GM18505 (cell line): ENCODE measurements at regions not wholly inside any gene's neighbourhood (a gene's known extent, or its start where the extent isn't known, plus 50 kb on each side); places are given as distances from the start of the nearest gene placed in this dataset.

Experiments
- ATAC-seq: cut with Tn5 transposase; IDR thresholded peaks from one replicate; pipeline ENCODE4 v1.9.1; 2021; ENCODE audit not compliant: unreplicated experiment
- POLR2A ChIP-seq: IDR thresholded peaks from 4 replicates; pipeline ENCODE4 v1.6.1; 2011; ENCODE audit warnings: borderline replicate concordance; ENCODE audit not compliant: insufficient read depth, insufficient read length; ENCODE audit errors: extremely low read depth

GRCh38 chr5:103668281-103668680 lies 105.7 kb upstream of the NUDT12 start:
- TF ChIP-seq POLR2A, result no peak

GRCh38 chr5:103667068-103667467 lies 104.5 kb upstream of the NUDT12 start:
- no peak for TF ChIP-seq POLR2A
- ATAC-seq, result no peak

More at GRCh38 chr5:103668281-103668680, 105.7 kb upstream of the NUDT12 start:
- no peak for ATAC-seq

GRCh38 chr5:103657301-103657700 lies 94.7 kb upstream of the NUDT12 start:
- ATAC-seq, result no peak
- TF ChIP-seq POLR2A, result no peak

GRCh38 chr5:103648086-103648485 lies 85.5 kb upstream of the NUDT12 start:
- TF ChIP-seq POLR2A, result no peak
- ATAC-seq, result no peak

- no peak for TF ChIP-seq POLR2A
- ATAC-seq, result no peak
These were observed 84.4 kb upstream of the NUDT12 start for GRCh38 chr5:103646698-103647614.

GRCh38 chr5:103645816-103646215 lies 83.2 kb upstream of the NUDT12 start:
- no peak for ATAC-seq
- no peak for TF ChIP-seq POLR2A

- no peak for TF ChIP-seq POLR2A
- ATAC-seq, result no peak
These were observed 76.4 kb upstream of the NUDT12 start for GRCh38 chr5:103638979-103639378.

GRCh38 chr5:103624675-103625074 lies 62.1 kb upstream of the NUDT12 start:
- ATAC-seq, result no peak
- no peak for TF ChIP-seq POLR2A

GRCh38 chr5:103624035-103624480 lies 61.5 kb upstream of the NUDT12 start:
- TF ChIP-seq POLR2A, result no peak
- no peak for ATAC-seq

GRCh38 chr5:103623425-103623824 lies 60.8 kb upstream of the NUDT12 start:
- TF ChIP-seq POLR2A, result no peak
- no peak for ATAC-seq

GRCh38 chr5:103621548-103621930 lies 59.0 kb upstream of the NUDT12 start:
- TF ChIP-seq POLR2A, result no peak
- ATAC-seq, result no peak

GRCh38 chr5:103620851-103621547 lies 58.4 kb upstream of the NUDT12 start:
- no peak for TF ChIP-seq POLR2A
- ATAC-seq, result no peak

GRCh38 chr5:103617913-103618312 lies 55.3 kb upstream of the NUDT12 start:
- TF ChIP-seq POLR2A, result no peak
- no peak for ATAC-seq

- TF ChIP-seq POLR2A, result no peak
- no peak for ATAC-seq
These were observed 54.5 kb upstream of the NUDT12 start for GRCh38 chr5:103617090-103617489.

- no peak for ATAC-seq
- no peak for TF ChIP-seq POLR2A
These were observed 50.0 kb upstream of the NUDT12 start for GRCh38 chr5:103612545-103612944.
